HUES6 (cell line): ENCODE measurements at regions not wholly inside any gene's neighbourhood (a gene's known extent, or its start where the extent isn't known, plus 50 kb on each side); places are given as distances from the start of the nearest gene placed in this dataset.
"Not testable (repeated sequence)": the region's sequence is repeated elsewhere in the genome, so short reads cannot be mapped to it uniquely, and the experiment has no call there.

Experiments
- H3K27ac ChIP-seq: 2 replicates; pipeline ENCODE4 v1.7.0; 2013; ENCODE audit warnings: low read depth, mild to moderate bottlenecking, low read length, inconsistent platforms
- H3K27me3 ChIP-seq: 2 replicates; pipeline ENCODE4 v1.6.1; 2013; ENCODE audit warnings: low read length; ENCODE audit not compliant: control insufficient read depth, insufficient read depth
- H3K36me3 ChIP-seq: 2 replicates; pipeline ENCODE4 v1.6.1; 2013; ENCODE audit warnings: low read length; ENCODE audit not compliant: control insufficient read depth, insufficient read depth
- H3K4me1 ChIP-seq: 2 replicates; pipeline ENCODE4 v1.6.1; 2013; ENCODE audit warnings: low read length; ENCODE audit not compliant: control insufficient read depth, insufficient read depth
- H3K4me3 ChIP-seq: 2 replicates; pipeline ENCODE4 v1.5.1; 2013; ENCODE audit warnings: low read depth, low read length
- H3K9ac ChIP-seq: one replicate; pipeline ENCODE4 v1.6.1; 2013; ENCODE audit warnings: mild to moderate bottlenecking, low read length
- H3K9me3 ChIP-seq: 2 replicates; pipeline ENCODE4 v1.6.1; 2013; ENCODE audit warnings: low read depth, low read length; ENCODE audit not compliant: control insufficient read depth, insufficient read depth

DNA sequence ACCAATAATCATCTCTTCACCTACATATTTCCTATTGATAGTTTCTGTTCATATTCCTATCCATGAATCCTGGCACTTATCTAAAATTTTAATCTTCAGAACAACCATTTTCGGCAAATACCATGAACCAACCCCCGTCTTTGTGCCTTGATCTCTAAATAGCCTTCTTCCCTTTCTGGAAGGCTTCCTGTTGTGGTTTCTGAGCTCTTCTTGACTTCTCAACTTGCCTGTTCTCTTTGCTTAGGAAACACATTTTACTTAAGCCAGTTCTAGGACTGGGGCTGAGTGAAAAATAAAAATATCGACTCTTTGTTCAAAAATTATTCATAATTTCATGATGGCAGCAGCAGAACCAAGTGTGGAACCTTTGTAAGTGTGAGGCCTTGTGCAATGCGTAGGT is 882.4 kb downstream of the C4orf33 start:
- H3K27me3 ChIP-seq = no peaks in the 10 kb centered on the region
- no peaks in the 10 kb centered on the region for H3K36me3 ChIP-seq
- no peaks in the 10 kb centered on the region for H3K9me3 ChIP-seq
- no peaks in the 10 kb centered on the region for H3K4me1 ChIP-seq
- H3K4me3 ChIP-seq = no peak overlapping the region
- no peak overlapping the region for H3K9ac ChIP-seq
- H3K27ac ChIP-seq = no peak overlapping the region

- Histone ChIP-seq H3K27me3 (no peaks in the 10 kb centered on the region), H3K36me3 (no peaks in the 10 kb centered on the region), H3K27ac (no peak overlapping the region), H3K9ac (no peak overlapping the region), H3K9me3 (no peaks in the 10 kb centered on the region), H3K4me3 (no peak overlapping the region), H3K4me1 (no peaks in the 10 kb centered on the region; the same call in 1 of the 2 replicates)
Measured at GRCh38 chr4:129988957-129989356, 893.0 kb downstream of the C4orf33 start.

GRCh38 chr4:129994715-129995114 is 898.8 kb downstream of the C4orf33 start:
- H3K27ac ChIP-seq = no peak overlapping the region
- H3K9me3 ChIP-seq = no peaks in the 10 kb centered on the region
- no peak overlapping the region for H3K9ac ChIP-seq
- H3K36me3 ChIP-seq = no peaks in the 10 kb centered on the region
- H3K27me3 ChIP-seq = no peaks in the 10 kb centered on the region
- H3K4me3 ChIP-seq = no peak overlapping the region
- no peaks in the 10 kb centered on the region for H3K4me1 ChIP-seq

- Histone ChIP-seq H3K36me3 (no peaks in the 10 kb centered on the region), H3K27me3 (no peaks in the 10 kb centered on the region), H3K9ac (no peak overlapping the region), H3K27ac (no peak overlapping the region), H3K4me1 (no peaks in the 10 kb centered on the region), H3K4me3 (no peak overlapping the region), H3K9me3 (no peaks in the 10 kb centered on the region)
Measured at GRCh38 chr4:129998436-129999150, 902.6 kb downstream of the C4orf33 start.

DNA sequence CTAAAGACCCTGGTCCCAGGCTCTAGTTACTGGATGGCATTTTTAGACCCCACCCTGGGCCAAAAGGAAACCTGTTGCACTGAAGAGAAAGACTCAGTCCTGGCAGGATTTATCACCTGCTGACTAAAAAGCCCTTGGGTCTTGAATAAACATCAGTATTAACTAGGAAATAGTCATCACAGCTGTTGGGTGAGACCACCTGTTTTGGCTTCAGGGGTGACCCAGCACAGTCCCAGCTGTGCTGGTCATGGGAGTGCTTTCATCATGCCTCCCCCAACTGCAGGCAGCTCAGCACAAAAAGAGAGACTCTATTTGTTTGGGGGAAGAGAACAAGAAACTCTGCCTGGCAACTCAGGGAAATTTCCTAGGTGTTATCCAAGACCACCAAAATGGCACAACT is 903.2 kb downstream of the C4orf33 start:
- H3K36me3 ChIP-seq = no peaks in the 10 kb centered on the region
- no peaks in the 10 kb centered on the region for H3K9me3 ChIP-seq
- no peak overlapping the region for H3K9ac ChIP-seq
- H3K4me3 ChIP-seq = no peak overlapping the region
- no peaks in the 10 kb centered on the region for H3K4me1 ChIP-seq
- no peak overlapping the region for H3K27ac ChIP-seq
- H3K27me3 ChIP-seq = no peaks in the 10 kb centered on the region

- Histone ChIP-seq H3K27me3 (no peaks in the 10 kb centered on the region), H3K4me3 (no peak overlapping the region), H3K27ac (no peak overlapping the region), H3K9me3 (no peaks in the 10 kb centered on the region), H3K36me3 (no peaks in the 10 kb centered on the region), H3K4me1 (no peaks in the 10 kb centered on the region), H3K9ac (no peak overlapping the region)
Measured at GRCh38 chr4:130008461-130008860, 912.5 kb downstream of the C4orf33 start.

GRCh38 chr4:130012806-130013205 is 916.9 kb downstream of the C4orf33 start:
- H3K9ac ChIP-seq, H3K27ac ChIP-seq, H3K4me1 ChIP-seq, H3K4me3 ChIP-seq, H3K27me3 ChIP-seq, H3K9me3 ChIP-seq, H3K36me3 ChIP-seq: not testable (repeated sequence)

DNA sequence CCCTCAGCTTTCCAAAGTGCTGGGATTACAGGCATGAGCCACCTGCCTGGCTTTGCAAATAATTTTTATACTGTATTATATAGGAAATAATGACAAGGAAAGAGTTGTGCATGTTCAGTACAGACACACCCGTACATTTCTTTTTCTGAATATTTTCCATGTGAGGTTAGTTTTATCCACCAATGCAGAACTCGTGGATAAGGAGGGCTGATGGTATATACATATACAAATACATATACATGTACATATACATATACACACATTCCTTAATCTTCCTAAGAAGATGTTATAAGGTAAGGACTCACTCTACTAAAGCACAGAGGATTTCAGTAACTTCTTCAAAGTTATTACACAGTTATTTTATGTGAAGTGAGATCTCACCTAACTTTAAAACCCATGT is 925.8 kb downstream of the C4orf33 start:
- H3K9me3 ChIP-seq = peaks cover 8% of the 10 kb centered on the region
- H3K9ac ChIP-seq = no peak overlapping the region
- no peaks in the 10 kb centered on the region; the same call in 1 of the 2 replicates for H3K27me3 ChIP-seq
- peaks cover 40% of the 10 kb centered on the region for H3K4me1 ChIP-seq
- H3K27ac ChIP-seq = no peak overlapping the region
- H3K36me3 ChIP-seq = no peaks in the 10 kb centered on the region
- no peak overlapping the region for H3K4me3 ChIP-seq

GRCh38 chr4:130023088-130023487 is 927.1 kb downstream of the C4orf33 start:
- Histone ChIP-seq H3K27ac (no peak overlapping the region), H3K4me1 (peaks cover 50% of the 10 kb centered on the region), H3K9ac (no peak overlapping the region), H3K36me3 (no peaks in the 10 kb centered on the region), H3K9me3 (peaks cover 8% of the 10 kb centered on the region), H3K4me3 (no peak overlapping the region), H3K27me3 (peaks cover 4% of the 10 kb centered on the region; the same call in 1 of the 2 replicates)

DNA sequence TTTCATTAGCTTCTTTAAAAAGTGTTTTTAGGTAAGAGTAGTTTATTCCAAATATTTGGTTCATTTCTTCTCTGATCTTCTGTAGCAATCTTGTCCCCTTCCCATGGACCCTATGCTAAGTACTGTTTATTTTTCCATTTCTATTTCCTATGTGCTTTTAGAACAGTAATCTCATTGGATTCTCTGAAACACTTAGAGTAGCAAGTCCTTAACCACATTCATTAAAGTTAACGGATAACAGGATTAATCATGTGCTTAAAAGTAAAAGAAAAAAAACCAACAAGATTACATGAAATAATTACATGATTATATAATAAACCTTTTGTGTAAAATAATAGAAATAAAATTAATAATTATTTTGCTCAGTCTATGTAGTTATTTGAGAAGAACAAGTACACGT is 929.7 kb downstream of the C4orf33 start:
- H3K9ac ChIP-seq = no peak overlapping the region
- peaks cover 4% of the 10 kb centered on the region; the same call in 1 of the 2 replicates for H3K27me3 ChIP-seq
- no peaks in the 10 kb centered on the region for H3K9me3 ChIP-seq
- peaks cover 73% of the 10 kb centered on the region for H3K4me1 ChIP-seq
- no peaks in the 10 kb centered on the region for H3K36me3 ChIP-seq
- no peak overlapping the region for H3K4me3 ChIP-seq
- peak overlapping the region; percentile 87 for H3K27ac ChIP-seq

- H3K27me3 ChIP-seq = peaks cover 4% of the 10 kb centered on the region; the same call in 1 of the 2 replicates
- H3K36me3 ChIP-seq = no peaks in the 10 kb centered on the region
- peaks cover 78% of the 10 kb centered on the region for H3K4me1 ChIP-seq
- H3K27ac ChIP-seq = peak overlapping the region; percentile 87; the same call in 1 of the 2 replicates
- no peak overlapping the region for H3K9ac ChIP-seq
- no peak overlapping the region for H3K4me3 ChIP-seq
- no peaks in the 10 kb centered on the region for H3K9me3 ChIP-seq
Measured at GRCh38 chr4:130026185-130026584, 930.2 kb downstream of the C4orf33 start.
